Urinary bladder (tissue), 3 donors: ENCODE measurements at regions not wholly inside any gene's neighbourhood (a gene's known extent, or its start where the extent isn't known, plus 50 kb on each side); places are given as distances from the start of the nearest gene placed in this dataset.

Experiments
- DNase-seq: peaks from one replicate; pipeline ENCODE4 v3.0.0-alpha.2; 2015; ENCODE audit errors: extremely low spot score
- H3K27ac ChIP-seq: one replicate; pipeline ENCODE4 v1.5.1; 2013; ENCODE audit warnings: low read depth, mild to moderate bottlenecking, moderate library complexity
- H3K36me3 ChIP-seq: one replicate; pipeline ENCODE4 v1.6.1; 2013; ENCODE audit warnings: mild to moderate bottlenecking, moderate library complexity; ENCODE audit not compliant: insufficient read depth
- H3K4me1 ChIP-seq: one replicate; pipeline ENCODE4 v1.6.1; 2013; ENCODE audit warnings: mild to moderate bottlenecking, moderate library complexity; ENCODE audit not compliant: insufficient read depth
- H3K4me3 ChIP-seq: one replicate; pipeline ENCODE4 v1.5.1; 2013; ENCODE audit warnings: low read depth, low read length
- WGBS: extraction: QIAGEN DNeasy Blood & Tissue Kit; methylation state at CpG from one replicate; pipeline ENCODE4 v1.1.7; 2013; 5-methylcytosine and 5-hydroxymethylcytosine counted together
- donor health status: healthy with polysubstance abuse.
- donor health status: healthy.

DNA sequence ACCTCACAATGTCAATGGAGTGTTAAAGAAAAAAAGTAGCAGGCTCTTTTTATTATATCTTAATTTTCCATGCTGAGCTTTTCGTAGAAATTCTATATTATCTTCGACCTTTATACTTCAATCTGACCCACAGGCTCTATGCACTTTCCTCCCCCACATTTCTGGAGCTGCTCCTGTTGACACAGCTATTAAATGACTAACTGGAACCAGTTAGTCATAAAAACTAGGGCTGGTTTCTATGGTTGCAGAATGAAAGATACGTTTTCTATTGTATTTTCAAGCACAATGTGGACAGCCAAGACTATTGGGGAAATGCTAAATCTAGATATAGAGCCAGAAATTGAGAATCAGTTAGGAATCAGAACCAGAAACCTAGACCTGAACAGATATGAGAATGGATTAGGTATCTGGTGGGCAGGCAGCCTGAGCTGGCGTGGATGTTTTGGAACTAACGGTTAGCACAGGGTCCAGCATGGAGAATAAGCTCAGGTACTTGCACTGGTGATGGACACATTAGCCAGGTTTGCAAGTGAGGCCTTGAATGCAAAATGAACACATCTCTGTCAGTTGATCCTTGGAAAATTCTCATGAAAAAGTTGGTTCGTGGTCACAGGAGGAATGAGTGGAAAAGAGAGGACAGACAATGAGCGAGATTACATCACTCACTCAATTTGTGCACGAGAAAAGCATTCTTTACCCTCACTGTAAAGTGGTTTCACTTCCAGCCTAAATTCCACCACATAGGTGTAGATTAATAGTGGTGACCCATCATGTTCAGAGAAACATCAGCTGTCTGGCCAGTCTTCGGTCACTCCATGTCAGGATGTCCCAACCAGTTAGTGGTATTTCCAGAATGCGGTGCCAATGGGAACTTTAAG lies 144.6 kb upstream of the EPHA4 start:
- Histone ChIP-seq H3K4me1 (no peaks in the 10 kb centered on the region), H3K4me3 (no peak overlapping the region), H3K27ac (no peak overlapping the region), H3K36me3 (no peaks in the 10 kb centered on the region)
- WGBS = 81% methylated on average over 10 of the region's 10 CpGs
- no peak for DNase-seq

DNA sequence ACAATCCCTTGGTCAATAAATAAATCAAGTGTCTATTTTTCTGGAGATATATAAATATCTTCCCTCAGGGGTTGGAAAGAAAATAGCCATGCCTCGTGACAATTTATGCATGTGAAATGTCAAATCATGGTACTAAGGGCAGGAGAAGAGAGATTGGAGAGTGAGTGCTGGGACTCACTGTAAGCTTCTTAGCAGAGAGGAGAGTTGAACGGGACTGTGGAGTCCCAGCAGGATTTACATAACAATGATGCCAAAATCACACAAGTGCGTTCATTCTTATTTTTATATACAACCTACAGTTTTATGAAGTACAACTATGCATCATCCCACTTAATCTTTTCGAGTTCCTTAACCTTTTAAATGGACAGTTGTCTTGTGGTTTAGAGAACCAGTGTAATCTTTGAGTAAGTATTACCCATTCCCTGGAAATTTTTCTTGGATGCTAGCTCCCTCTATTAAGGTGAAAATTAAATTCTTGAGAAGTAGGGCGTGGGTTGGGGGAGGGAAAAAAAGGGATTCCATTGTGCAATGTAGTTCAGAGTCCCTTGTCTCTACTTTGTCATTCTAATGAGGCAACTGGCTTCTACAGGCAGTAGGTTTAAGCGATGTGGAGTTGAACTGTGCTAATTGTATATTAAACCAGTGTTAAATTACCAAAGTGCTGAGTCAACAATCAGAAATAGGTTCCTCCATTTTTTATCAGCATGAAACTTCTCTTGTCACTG lies 143.6 kb upstream of the EPHA4 start:
- DNase-seq = no peak
- Histone ChIP-seq H3K4me3 (no peak overlapping the region), H3K36me3 (no peaks in the 10 kb centered on the region), H3K27ac (no peak overlapping the region), H3K4me1 (no peaks in the 10 kb centered on the region)
- WGBS = 59% methylated on average over 6 of the region's 6 CpGs

DNA sequence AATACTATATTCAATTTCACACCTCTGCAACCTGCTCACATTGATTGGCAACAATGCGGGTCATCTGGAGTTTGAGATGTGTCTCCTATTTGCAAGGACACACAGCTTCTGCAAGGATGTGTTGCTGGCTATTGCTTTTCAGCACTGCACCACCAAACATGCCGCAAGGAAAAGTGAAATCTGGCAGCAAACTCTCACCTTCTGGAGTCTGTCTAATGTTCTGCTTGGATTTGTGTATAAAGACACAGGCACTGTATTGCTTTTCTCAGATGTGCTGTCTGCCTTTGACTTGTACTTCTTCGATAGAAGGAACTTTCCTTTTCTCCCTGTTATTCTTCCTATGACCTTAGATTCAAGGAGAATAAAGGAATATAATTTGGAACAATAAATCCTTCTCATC lies 138.6 kb upstream of the EPHA4 start:
- H3K36me3 ChIP-seq = no peaks in the 10 kb centered on the region
- DNase-seq = no peak
- H3K4me3 ChIP-seq = no peak overlapping the region
- H3K27ac ChIP-seq = no peak overlapping the region
- no peaks in the 10 kb centered on the region for H3K4me1 ChIP-seq
- 57% methylated on average over 3 of the region's 3 CpGs for WGBS

DNA sequence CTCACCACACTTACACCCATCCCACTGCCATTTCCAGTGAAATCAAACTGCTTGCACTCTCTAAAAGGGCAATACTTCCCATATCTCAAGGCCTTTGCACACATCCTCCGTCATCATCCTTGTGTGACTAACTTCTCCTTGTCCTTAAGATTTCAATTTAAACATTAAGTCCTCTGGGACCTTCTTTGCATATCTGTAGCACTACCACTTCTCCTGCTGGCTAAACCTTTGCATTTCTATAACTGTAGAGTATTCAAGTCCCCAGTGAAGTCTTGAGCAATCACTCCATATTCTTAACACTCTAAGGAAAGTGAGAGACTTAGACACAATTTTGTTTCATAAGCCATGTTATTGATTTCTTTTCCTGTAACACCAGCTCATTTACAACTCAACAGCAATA lies 136.8 kb upstream of the EPHA4 start:
- no peaks in the 10 kb centered on the region for H3K36me3 ChIP-seq
- no peak overlapping the region for H3K27ac ChIP-seq
- no peak overlapping the region for H3K4me3 ChIP-seq
- no peaks in the 10 kb centered on the region for H3K4me1 ChIP-seq
- 79% methylated on average over 1 of the region's 1 CpG for WGBS
- DNase-seq = no peak

DNA sequence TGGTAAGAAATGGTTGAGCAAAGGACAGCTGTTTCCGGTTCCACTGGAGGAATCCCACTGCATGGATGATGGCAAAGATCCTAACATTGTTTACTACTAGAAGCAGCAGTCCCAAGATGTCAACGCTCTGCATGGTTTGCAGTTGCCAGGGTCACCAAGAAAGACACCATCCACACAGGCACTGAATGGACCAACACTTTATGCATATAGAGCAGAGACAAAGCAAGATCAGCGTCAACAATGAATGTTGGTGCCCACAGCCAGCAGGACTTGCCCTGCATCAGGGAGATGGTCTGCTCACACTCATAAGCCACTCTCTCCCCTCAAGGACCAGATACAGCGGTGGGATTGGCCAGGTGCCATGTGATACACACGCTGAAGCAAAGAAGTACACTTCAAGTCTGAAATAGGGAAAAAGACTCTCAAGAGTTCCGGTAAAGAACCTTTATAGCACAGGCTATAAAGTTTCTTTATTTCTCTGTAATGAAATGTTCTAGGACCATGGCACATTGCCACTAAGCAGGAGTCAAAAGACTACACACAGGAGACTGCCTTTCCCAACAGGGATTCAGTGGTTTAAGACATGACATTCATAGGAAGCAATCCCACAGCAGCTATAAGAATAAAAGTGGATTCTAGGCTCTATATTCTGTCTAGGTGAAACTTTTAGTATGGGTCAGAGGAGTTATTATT lies 133.2 kb upstream of the EPHA4 start:
- no peak overlapping the region for H3K4me3 ChIP-seq
- DNase-seq = no peak
- H3K36me3 ChIP-seq = no peaks in the 10 kb centered on the region
- H3K27ac ChIP-seq = no peak overlapping the region
- WGBS = 56% methylated on average over 6 of the region's 6 CpGs
- no peaks in the 10 kb centered on the region for H3K4me1 ChIP-seq

DNA sequence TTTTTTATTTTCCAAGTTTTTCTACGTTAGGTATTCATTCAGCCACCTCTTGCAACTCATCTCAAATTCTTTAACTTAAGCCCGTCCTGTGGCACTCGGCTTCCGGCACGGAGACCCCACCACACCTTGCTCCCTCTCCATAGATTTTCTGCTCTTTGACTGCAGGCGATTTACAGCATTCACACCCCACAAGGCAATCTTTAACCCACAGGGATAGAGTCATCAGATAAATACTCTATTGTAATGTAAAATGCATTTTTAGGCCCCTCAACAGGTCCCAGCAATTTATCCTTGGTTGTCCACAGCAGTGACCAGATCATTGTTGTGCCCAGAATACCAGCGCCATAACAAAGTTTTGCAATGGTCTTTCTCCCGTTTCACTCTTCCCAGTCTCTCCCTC lies 132.3 kb upstream of the EPHA4 start:
- WGBS = 78% methylated on average over 8 of the region's 8 CpGs

DNA sequence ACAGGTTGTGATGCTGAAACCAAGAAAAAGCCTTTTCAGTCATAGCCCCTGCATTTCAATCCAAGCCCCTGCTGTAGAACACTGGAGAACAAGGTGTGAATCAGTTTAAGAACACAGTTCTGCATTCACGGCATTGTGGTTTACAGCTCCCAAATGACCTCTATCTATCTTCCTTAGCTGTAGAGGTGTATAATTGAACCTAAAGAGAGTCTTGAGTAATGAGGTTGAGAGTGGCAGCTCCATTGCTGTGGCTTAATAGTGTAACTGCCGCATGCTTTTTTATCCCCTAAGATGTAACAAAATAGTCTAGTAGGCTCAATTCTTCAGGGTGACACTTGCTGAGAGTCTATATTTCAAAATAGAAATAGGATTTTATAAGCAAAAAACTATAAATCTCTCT lies 121.3 kb upstream of the EPHA4 start:
- no peaks in the 10 kb centered on the region for H3K36me3 ChIP-seq
- no peaks in the 10 kb centered on the region for H3K4me1 ChIP-seq
- no peak for DNase-seq
- 65% methylated on average over 2 of the region's 2 CpGs for whole genome bisulfite sequencing
- H3K27ac ChIP-seq = no peak overlapping the region
- no peak overlapping the region for H3K4me3 ChIP-seq

More for the DNA sequence above, 132.3 kb upstream of the EPHA4 start:
- Histone ChIP-seq H3K4me3 (no peak overlapping the region), H3K36me3 (no peaks in the 10 kb centered on the region), H3K27ac (no peak overlapping the region), H3K4me1 (no peaks in the 10 kb centered on the region)
- no peak for DNase-seq

DNA sequence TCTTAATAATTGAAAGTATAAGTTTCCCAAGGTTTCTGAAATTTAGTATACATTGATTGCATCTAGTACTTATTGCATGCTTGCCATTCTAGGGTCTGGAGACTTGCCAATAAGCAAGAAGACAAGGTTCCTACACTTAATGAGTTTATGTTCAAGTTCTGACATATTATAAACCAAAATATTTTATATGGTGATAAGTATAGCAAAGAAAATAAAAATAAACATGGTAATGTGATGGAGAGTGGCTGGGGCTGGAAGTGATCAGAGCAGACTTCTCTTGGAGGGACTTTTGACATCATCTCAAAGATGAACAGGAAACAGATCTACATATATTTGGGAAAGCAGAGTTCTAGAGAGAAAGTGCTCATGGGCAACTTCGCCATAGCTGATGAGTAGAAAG lies 119.5 kb upstream of the EPHA4 start:
- no peak overlapping the region for H3K27ac ChIP-seq
- DNase-seq = no peak
- 90% methylated on average over 1 of the region's 1 CpG for WGBS
- H3K4me3 ChIP-seq = no peak overlapping the region
- H3K36me3 ChIP-seq = no peaks in the 10 kb centered on the region
- no peaks in the 10 kb centered on the region for H3K4me1 ChIP-seq

DNA sequence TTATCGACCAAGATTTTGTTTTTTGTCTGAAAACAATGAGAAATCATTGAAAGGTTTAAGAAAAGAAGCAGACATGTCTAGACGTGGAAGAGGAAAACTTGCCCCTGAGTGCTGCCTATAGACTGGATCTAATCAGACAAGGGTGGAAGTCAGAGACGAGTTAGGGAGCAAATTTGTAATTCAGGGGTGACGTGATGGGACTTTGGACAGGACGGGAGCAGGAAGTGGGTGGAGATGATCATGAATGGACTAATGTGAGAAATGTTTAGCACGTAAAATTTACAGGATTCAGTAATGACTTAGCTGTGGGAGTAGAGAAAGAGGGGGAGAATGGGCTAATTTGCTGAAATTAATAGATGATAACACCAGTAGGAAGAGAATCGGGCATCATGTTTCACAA lies 117.0 kb upstream of the EPHA4 start:
- no peaks in the 10 kb centered on the region for H3K36me3 ChIP-seq
- H3K4me1 ChIP-seq = no peaks in the 10 kb centered on the region
- H3K4me3 ChIP-seq = no peak overlapping the region
- no peak overlapping the region for H3K27ac ChIP-seq
- 75% methylated on average over 7 of the region's 7 CpGs for WGBS
- no peak for DNase-seq

DNA sequence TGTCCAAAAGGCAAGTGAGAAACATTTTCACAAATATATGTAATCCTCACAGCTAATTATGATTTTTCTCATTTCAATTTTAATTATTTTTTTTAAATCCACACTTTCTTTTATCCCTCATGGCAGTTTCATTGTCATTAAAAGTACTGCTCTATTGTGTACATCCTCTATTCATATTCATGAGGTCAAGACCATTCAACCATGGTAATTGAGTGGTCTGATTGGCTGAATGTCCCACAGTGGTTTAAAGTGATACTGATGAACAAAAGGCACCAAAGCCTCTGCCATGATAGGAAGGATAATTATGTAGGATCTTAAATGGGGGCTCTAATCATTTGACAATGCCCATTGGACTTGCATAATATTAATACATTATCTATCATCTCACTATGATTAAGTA lies 108.4 kb upstream of the EPHA4 start:
- Histone ChIP-seq H3K4me1 (no peaks in the 10 kb centered on the region), H3K27ac (no peak overlapping the region), H3K4me3 (no peak overlapping the region), H3K36me3 (no peaks in the 10 kb centered on the region)
- no peak for DNase-seq

DNA sequence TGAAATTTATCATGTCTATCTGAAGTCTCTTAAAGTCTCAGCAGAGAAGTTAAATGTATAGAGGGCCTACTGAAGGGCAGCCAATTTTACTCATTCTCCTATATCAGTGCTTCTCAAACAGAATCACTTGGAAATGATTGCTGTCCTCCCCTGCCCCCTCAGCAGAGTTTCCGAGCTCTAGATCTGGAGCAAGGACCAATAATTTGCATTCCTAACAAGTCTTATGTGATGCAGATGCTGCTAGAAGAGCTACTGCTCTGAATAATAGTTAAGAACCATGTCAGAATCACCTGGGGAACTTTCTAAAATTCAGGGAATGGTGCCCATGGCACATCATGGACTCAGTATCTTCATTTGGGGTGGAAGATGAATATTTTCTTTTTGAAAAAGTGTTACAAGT lies 105.6 kb upstream of the EPHA4 start:
- Histone ChIP-seq H3K4me3 (no peak overlapping the region), H3K36me3 (no peaks in the 10 kb centered on the region), H3K27ac (no peak overlapping the region), H3K4me1 (no peaks in the 10 kb centered on the region)
- WGBS = 78% methylated on average over 1 of the region's 1 CpG
- DNase-seq = no peak

DNA sequence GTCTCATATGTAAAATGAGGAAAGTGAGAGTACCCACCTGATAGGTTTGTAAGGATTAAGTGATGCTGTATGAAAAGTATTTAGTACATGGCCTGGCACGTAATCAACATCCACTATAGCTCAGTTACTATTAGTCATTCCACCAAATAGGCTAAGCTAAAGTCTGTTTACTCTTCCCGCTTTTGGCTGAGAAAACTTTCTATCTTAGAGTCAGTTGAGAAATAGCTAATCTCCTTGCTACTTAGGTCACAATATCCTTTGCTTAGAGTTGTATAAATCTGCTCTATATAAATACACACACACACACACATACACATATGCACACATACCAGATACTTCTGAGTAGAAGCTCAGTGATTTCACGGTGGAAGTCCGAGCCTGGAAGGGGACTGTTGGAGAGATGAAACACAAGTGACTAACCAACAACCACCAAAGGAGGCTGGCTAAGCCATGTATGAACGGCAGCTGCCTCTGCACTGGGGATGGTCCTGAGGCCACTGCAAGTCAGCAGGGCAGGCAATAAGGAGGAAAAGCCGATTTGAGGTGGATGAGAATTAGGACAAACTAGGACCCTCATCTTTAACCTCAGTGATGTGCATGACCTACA lies 104.6 kb upstream of the EPHA4 start:
- no peak for DNase-seq
- H3K27ac ChIP-seq = no peak overlapping the region
- no peaks in the 10 kb centered on the region for H3K36me3 ChIP-seq
- 60% methylated on average over 6 of the region's 6 CpGs for WGBS
- no peak overlapping the region for H3K4me3 ChIP-seq
- H3K4me1 ChIP-seq = no peaks in the 10 kb centered on the region

DNA sequence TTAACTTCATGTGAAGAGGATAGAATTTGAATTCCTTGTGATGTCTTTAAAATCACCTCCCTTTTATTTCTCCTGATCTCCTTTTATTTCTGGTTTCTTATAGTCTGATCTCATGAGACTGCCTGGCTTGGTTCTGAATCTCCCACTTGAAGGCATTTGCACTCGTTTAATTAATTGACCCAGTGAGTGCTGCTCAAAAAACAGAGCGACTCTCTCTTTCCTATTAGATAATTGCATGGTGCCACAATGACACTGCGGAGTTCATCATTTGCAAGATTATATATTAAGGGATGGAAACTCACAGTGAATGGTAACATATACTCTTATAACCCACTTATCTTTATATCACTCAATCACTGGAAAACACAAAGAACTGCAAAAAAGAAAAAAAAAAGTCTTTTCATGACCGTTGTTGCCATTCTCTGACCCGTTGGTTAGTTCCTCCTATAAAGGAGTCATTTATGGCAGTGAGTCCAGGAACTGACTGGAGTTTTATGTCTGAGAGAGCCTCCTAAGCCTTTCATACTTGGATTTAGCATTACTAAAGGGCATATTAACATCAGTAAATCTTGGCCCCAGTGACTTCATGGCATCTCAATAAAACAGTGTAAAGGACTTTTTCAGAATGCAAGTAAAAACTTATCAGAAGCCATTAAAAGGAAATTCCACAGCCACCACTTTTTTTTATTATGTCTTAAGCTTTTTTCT lies 103.3 kb upstream of the EPHA4 start:
- 40% methylated on average over 5 of the region's 5 CpGs for WGBS

More for the DNA sequence above, 103.3 kb upstream of the EPHA4 start:
- no peak overlapping the region for H3K27ac ChIP-seq
- H3K36me3 ChIP-seq = no peaks in the 10 kb centered on the region
- no peak overlapping the region for H3K4me3 ChIP-seq
- no peaks in the 10 kb centered on the region for H3K4me1 ChIP-seq
- no peak for DNase-seq
